Peyer's patch (tissue), 4 donors: ENCODE measurements at regions not wholly inside any gene's neighbourhood (a gene's known extent, or its start where the extent isn't known, plus 50 kb on each side); places are given as distances from the start of the nearest gene placed in this dataset.

ENCODE experiments used
- DNase-seq, 3 donors: peaks; one replicate each; pipeline ENCODE4 v3.0.0-alpha.2; 2017 to 2019
- H3K27ac ChIP-seq, 4 donors: fragments of 200-600 bp; sonication (generic); one replicate each; pipeline ENCODE4 v1.5.1; 2016 to 2019
- H3K27me3 ChIP-seq, 2 donors: fragments of 200-600 bp; sonication (generic); one replicate each; pipeline ENCODE4 v1.5.1; 2019
- H3K36me3 ChIP-seq, 3 donors: fragments of 200-600 bp; sonication (generic); one replicate each; pipeline ENCODE4 v1.5.1; 2016 to 2019
- H3K4me1 ChIP-seq, 4 donors: fragments of 200-600 bp; sonication (generic); one replicate each; pipeline ENCODE4 v1.5.1; 2016 to 2019
- H3K4me3 ChIP-seq, 4 donors: fragments of 200-600 bp; sonication (generic); 1 replicate in 3 of 4; 2 replicates in 1 of 4; pipeline ENCODE4 v1.5.1; 2016 to 2019; ENCODE audit warnings: mild to moderate bottlenecking in 1 of 4
- H3K9me3 ChIP-seq, 4 donors: fragments of 200-600 bp; sonication (generic); one replicate each; pipeline ENCODE4 v1.5.1; 2016 to 2019; ENCODE audit warnings: mild to moderate bottlenecking in 1 of 4
- CTCF ChIP-seq, 6 experiments: fragments of 450-650 bp in 4 of 6; fragments of 200-600 bp in 2 of 6; sonication (generic) in 1 of 6; IDR thresholded peaks; one replicate each; pipeline ENCODE4 v1.5.1; 2017 to 2019; ENCODE audit warnings: antibody characterized with exemption in 6 of 6, mild to moderate bottlenecking in 3 of 6, moderate library complexity in 1 of 6
- POLR2A ChIP-seq, 2 donors: fragments of 450-650 bp; IDR thresholded peaks; one replicate each; pipeline ENCODE4 v1.5.1; 2017; ENCODE audit warnings: antibody characterized with exemption in 2 of 2, mild to moderate bottlenecking in 2 of 2, moderate library complexity in 2 of 2

GRCh38 chr1:5404412-5405203 is 587.6 kb downstream of the NPHP4 start:
- Histone ChIP-seq H3K4me3 (no peak overlapping the region), H3K4me1 (no peaks in the 10 kb centered on the region), H3K36me3 (no peaks in the 10 kb centered on the region), H3K27ac (no peak overlapping the region), H3K27me3 (no peaks in the 10 kb centered on the region), H3K9me3 (no peaks in the 10 kb centered on the region)
- TF ChIP-seq CTCF (IDR thresholded peaks at IDR 0.05) (no peak), POLR2A (IDR thresholded peaks at IDR 0.05) (no peak)
- peak in 1 of 3 donors; percentile 18 for DNase-seq

- H3K4me1 ChIP-seq = no peaks in the 10 kb centered on the region
- peak in 1 of 3 donors; percentile 48 for DNase-seq
- H3K27me3 ChIP-seq = no peaks in the 10 kb centered on the region
- no peak for TF ChIP-seq POLR2A (IDR thresholded peaks at IDR 0.05)
- TF ChIP-seq CTCF (IDR thresholded peaks at IDR 0.05) = no peak
- H3K27ac ChIP-seq = no peak overlapping the region
- H3K9me3 ChIP-seq = no peaks in the 10 kb centered on the region
- H3K4me3 ChIP-seq = no peak overlapping the region
- no peaks in the 10 kb centered on the region for H3K36me3 ChIP-seq
These were observed 588.3 kb downstream of the NPHP4 start for GRCh38 chr1:5403935-5404334.

GRCh38 chr1:5402618-5403017 is 589.6 kb downstream of the NPHP4 start:
- Histone ChIP-seq H3K27ac (no peak overlapping the region), H3K9me3 (no peaks in the 10 kb centered on the region), H3K4me3 (no peak overlapping the region), H3K36me3 (no peaks in the 10 kb centered on the region), H3K27me3 (no peaks in the 10 kb centered on the region), H3K4me1 (no peaks in the 10 kb centered on the region)
- DNase-seq = peak in 1 of 3 donors; percentile 22
- TF ChIP-seq POLR2A (IDR thresholded peaks at IDR 0.05) (no peak), CTCF (IDR thresholded peaks at IDR 0.05) (no peak)

GRCh38 chr1:5399771-5400170 is 592.5 kb downstream of the NPHP4 start:
- H3K27me3 ChIP-seq = no peaks in the 10 kb centered on the region
- DNase-seq = no peak
- no peak overlapping the region for H3K4me3 ChIP-seq
- no peak overlapping the region for H3K27ac ChIP-seq
- H3K36me3 ChIP-seq = no peaks in the 10 kb centered on the region
- H3K9me3 ChIP-seq = no peaks in the 10 kb centered on the region
- no peak for TF ChIP-seq POLR2A (IDR thresholded peaks at IDR 0.05)
- TF ChIP-seq CTCF (IDR thresholded peaks at IDR 0.05) = no peak
- no peaks in the 10 kb centered on the region for H3K4me1 ChIP-seq

GRCh38 chr1:5396593-5396992 is 595.6 kb downstream of the NPHP4 start:
- H3K4me1 ChIP-seq = no peaks in the 10 kb centered on the region
- TF ChIP-seq CTCF (IDR thresholded peaks at IDR 0.05) = no peak
- TF ChIP-seq POLR2A (IDR thresholded peaks at IDR 0.05) = no peak
- no peak overlapping the region for H3K4me3 ChIP-seq
- H3K9me3 ChIP-seq = no peaks in the 10 kb centered on the region
- H3K27me3 ChIP-seq = no peaks in the 10 kb centered on the region
- H3K36me3 ChIP-seq = no peaks in the 10 kb centered on the region
- DNase-seq = no peak
- H3K27ac ChIP-seq = no peak overlapping the region
